ENCODE measurements at regions not wholly inside any gene's neighbourhood (a gene's known extent, or its start where the extent isn't known, plus 50 kb on each side); places are given as distances from the start of the nearest gene placed in this dataset.

GRCh38 chr4:42277291-42277690 is 120.0 kb upstream of the SHISA3 start:
- TF ChIP-seq CTCF (conservative IDR thresholded peaks at IDR 0.05): no peak
- no peak for TF ChIP-seq EZH2 (IDR thresholded peaks at IDR 0.05; ENCODE audit: low read depth)
